ENCODE measurements at regions not wholly inside any gene's neighbourhood (a gene's known extent, or its start where the extent isn't known, plus 50 kb on each side); places are given as distances from the start of the nearest gene placed in this dataset.

GRCh38 chr15:29428925-29429573 is 159.4 kb upstream of the NSMCE3 start:
- no peak for DNase-seq (ENCODE audit: low read depth, low spot score)

- no peak for DNase-seq (ENCODE audit: low read depth, low spot score)
Observed at GRCh38 chr15:29425864-29426263, 156.2 kb upstream of the NSMCE3 start.

DNA sequence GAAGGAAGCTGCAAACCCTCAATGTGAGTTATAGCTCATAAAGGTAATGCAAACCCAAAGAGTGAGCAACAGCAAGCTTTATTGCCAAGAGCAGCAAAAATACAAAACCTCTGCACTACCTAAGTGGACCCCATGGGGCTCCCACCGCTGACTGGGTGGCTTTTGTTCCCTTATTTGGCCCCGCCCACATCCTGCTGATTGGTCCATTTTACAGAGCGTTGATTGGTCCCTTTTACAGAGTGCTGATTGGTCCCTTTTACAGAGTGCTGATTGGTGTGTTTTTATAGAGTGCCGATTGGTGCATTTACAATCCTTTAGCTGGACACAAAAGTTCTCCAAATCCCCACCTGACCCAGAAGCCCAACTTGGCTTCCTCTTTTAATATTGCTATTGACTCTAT is 154.5 kb upstream of the NSMCE3 start:
- DNase-seq (ENCODE audit: low read depth, low spot score), result no peak

GRCh38 chr15:29422606-29423005 is 153.0 kb upstream of the NSMCE3 start:
- no peak for DNase-seq (ENCODE audit: low read depth, low spot score)

- DNase-seq (ENCODE audit: low read depth, low spot score), result no peak
Observed at GRCh38 chr15:29420188-29420587, 150.6 kb upstream of the NSMCE3 start.

DNA sequence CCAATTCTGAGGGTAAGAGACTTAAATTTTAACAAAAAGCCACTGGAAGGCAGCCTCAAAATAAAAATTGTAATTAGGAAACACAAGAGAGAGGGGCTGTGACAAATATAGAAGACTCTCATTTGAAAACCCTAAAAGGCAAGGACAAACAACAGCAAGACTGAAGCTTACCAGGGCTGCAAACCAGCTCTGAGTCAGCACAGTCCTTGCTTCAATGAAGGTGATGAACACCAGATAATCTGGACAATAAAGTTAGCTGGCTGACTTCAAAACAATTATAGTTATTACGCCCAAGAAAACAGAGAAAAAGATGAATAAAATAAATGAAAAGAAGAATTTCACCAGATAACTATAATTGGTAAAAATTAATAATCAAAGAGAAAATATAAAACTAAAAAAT is 149.3 kb upstream of the NSMCE3 start:
- no peak for DNase-seq (ENCODE audit: low read depth, low spot score)

- DNase-seq (ENCODE audit: low read depth, low spot score), result no peak
Observed at GRCh38 chr15:29418178-29418577, 148.6 kb upstream of the NSMCE3 start.

DNA sequence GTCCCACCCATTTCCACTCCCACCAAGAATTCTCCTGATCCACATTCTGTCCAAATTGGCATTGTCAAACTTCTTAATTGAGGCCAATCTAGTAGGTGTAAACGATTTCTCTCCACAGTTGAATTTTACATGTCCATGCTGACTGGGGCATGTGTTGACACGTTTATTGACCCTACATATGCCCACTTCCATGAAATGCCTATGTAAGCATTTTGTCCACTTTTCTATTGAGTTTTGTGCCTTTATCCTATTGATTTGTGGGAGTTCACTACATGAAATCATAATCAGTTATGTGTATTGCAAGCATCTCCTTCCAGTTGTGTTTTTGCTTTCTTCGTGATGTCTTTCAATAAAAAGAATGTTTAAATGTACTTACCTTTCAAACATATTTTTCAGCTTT is 141.7 kb upstream of the NSMCE3 start:
- no peak for DNase-seq (ENCODE audit: low read depth, low spot score)

- DNase-seq (ENCODE audit: low read depth, low spot score), result no peak
Observed at GRCh38 chr15:29410338-29410737, 140.7 kb upstream of the NSMCE3 start.

- no peak for DNase-seq (ENCODE audit: low read depth, low spot score)
Observed at GRCh38 chr15:29409890-29410289, 140.3 kb upstream of the NSMCE3 start.

DNA sequence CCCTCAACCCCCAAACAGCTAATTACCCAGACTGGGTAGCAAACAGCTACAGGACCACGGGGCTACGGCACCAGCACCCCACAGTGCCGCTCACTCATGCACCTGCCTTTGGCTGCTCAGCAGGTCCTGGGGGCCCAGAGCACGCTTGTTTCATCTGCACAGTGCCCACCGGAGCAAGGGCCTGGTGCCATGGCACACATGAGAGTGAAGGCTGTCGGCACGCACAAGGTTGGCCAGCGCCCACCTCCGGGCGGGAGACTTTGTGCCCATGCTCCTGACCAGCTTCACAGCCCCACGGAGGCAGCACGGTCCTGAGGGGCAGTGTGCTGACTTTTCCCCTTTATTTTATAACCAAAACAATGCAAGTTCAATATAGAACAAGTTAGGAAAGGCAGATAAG is 135.9 kb upstream of the NSMCE3 start:
- DNase-seq (ENCODE audit: low read depth, low spot score), result no peak

DNA sequence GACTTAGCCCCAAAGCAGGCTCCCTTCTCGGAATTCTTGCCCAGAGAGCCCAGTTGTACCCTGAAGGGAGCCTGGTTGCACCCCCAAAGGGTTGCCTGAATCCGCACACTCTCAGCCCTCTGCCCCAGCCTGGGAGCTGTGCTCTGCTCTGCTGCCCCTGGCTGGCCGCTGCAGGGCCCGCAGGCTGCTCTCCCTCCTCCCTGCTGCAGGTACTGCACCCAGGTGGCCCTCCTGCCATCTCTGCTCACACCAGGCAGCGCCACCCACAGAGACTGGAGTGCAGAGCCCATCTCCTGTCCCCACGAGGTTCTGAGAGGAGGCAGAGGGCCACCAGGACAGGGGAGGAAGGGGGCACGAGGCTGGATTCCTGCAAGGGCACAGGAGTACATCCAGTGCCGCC is 134.2 kb upstream of the NSMCE3 start:
- no peak for DNase-seq (ENCODE audit: low read depth, low spot score)

DNA sequence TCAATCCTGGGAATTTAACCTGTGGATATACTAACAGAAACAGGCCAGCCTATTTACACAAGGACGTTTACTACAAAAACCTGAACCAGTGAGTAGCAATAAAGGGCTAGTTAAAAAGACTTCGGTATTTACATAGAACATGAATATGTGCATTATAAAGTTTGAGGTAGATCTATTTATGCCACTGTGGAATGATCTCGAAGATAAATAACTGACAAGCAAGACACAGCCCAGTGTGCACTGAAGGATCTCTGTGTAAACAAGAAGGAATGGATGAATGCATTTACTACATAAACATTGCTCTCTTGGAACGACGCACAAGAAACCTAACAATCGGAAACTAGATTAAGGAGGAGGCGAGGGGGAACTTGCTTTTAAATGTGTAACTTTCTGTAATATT is 132.0 kb upstream of the NSMCE3 start:
- no peak for DNase-seq (ENCODE audit: low read depth, low spot score)

DNA sequence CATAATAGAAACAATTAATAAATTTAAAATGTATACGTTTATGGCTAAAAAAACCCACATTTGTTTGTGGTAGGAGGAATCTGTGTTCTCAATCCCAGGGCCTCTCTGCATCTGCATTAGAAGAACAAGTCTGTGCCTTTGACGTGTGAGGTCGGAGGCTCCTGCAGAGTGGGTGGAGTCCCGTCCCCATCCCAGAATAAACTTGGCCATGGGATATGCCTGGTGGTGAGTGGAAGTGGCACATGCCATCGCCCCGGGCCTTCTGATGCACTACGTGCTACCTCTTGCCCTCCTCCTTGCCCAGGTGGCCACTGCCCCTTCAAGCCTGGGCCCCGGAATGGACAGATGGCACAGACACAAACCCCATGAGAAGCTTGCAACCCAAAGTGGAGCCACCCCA is 131.1 kb upstream of the NSMCE3 start:
- no peak for DNase-seq (ENCODE audit: low read depth, low spot score)

- DNase-seq (ENCODE audit: low read depth, low spot score), result no peak
Observed at GRCh38 chr15:29398907-29399306, 129.3 kb upstream of the NSMCE3 start.

DNA sequence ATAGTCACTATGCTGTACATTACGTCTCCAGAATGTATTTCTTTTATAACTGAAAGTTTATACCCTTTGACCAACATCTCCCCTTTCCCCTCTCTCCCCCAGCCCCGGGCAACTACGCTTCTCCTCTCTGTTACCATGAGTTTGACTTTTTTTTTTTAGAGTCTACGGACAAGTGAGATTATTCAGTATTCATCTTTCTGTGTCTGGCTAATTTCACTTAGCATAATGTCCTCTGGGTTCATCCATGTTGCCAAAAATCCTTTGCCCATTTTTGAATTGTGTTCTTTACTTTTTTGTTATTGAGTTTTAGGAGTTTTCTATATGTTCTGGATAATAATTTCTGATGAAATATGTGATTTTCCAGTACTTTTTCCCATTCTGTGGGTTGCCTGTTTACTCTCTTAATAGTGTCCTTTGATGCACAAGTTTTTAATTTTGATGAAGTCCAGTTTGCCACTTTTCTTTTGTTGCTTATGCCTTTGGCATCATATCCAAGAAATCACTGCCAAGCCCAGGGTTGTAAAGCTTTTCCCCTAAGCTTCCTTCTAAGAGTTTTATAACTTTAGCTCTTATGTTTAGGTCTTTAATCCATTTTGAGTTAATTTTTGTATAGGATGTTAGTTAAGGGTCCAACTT is 126.7 kb upstream of the NSMCE3 start:
- no peak for DNase-seq (ENCODE audit: low read depth, low spot score)

DNA sequence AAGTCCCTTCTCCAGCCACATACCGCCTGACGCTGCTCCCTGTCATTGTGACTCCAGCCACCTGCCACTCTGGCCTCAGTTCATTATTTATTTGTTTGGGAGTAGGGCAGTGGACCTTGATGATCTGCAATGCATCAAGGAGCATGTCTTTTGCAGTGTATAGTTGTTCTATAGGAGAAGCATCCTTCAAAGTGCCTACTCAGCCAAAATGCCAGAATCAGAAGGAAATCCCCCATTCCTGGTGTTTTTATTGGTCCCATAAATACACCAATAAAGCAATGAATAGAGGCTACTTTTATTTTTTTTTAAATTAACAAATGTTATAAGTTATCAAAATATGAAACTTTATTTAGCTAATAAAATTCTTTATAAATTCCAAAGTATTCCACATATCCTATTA is 123.8 kb upstream of the NSMCE3 start:
- DNase-seq (ENCODE audit: low read depth, low spot score), result no peak

- no peak for DNase-seq (ENCODE audit: low read depth, low spot score)
Observed at GRCh38 chr15:29392358-29392757, 122.7 kb upstream of the NSMCE3 start.

GRCh38 chr15:29390051-29390450 is 120.4 kb upstream of the NSMCE3 start:
- no peak for DNase-seq (ENCODE audit: low read depth, low spot score)

- DNase-seq (ENCODE audit: low read depth, low spot score), result no peak
Observed at GRCh38 chr15:29386523-29386922, 116.9 kb upstream of the NSMCE3 start.

DNA sequence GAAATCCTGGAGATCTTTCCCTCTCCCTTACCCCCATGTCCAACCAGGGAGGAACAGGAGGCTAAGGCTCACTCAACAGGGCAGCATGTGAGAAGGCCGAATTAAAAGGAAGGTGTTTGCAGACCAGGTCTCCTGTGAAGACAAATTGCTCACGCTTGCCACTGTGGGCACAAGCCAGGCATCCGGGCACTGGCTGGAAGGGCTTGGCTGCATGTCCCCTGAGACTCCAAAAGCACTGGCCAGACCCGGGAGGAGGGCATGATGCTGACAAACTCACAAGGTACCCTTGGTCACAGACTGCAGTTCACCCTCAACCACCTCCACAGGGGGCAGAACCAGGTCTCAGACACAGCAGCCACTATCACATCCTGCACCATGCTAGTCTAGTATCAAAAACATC is 113.7 kb upstream of the NSMCE3 start:
- DNase-seq (ENCODE audit: low read depth, low spot score), result no peak

DNA sequence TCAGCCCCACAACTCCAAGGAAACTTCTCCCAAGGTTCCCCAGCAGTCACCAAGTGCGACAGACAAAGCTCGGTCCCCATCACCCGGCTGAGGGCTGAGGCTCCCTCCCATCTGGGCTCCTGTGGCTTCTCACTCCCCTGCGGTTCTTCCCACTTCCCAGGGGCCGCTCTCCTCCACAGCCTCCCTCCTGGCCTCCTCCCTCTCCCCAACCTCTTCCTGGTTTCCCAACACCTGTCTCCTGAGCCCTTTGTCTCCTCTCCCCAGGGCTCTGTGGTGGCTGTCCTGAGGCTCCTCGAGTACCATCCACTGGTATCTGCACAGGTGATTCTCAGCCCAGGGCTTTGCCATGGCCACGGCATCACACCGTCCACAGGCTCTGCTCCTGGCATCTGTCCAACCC is 113.2 kb upstream of the NSMCE3 start:
- no peak for DNase-seq (ENCODE audit: low read depth, low spot score)

DNA sequence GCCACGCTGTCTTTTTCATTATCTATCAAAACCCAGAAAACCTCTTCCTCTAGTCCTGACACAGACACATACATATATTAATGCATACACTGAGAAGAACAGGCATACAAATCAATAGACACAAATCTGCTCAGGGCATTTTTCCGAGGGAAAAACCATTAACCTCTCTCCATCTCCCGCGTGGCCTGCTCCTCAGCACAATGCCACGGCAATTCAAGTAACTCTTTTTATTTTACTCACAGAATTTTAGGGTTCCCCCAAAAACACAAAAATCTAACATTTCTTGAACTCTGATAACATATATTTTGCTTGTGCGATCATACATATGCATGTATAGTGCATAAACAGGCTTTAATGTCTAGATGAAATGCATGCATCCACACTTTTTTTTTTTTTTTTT is 110.8 kb upstream of the NSMCE3 start:
- DNase-seq (ENCODE audit: low read depth, low spot score), result no peak

DNA sequence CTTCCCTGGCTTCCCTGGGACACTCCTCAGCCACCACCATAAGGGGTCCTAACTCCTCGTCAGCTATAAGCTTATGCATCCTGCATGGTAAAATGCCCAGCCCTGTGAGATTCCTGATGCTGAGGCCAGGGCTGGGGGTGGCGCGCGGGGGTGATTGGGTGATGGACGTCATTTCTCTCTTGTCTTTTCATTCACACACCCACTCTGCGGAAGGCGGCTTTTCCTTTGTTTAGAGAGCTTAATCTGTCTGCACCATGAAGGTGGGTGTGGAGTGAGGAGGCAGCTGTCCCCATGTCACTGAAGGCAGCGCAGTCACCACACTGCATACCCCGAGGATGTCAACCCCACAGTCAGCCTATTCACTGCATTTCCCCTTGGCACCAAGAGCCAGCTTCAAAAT is 110.0 kb upstream of the NSMCE3 start:
- no peak for DNase-seq (ENCODE audit: low read depth, low spot score)

Measured in iPS DF 19.7 (cell line).